ENCODE measurements at regions not wholly inside any gene's neighbourhood (a gene's known extent, or its start where the extent isn't known, plus 50 kb on each side); places are given as distances from the start of the nearest gene placed in this dataset.

GRCh38 chr5:157955541-157956172 is 96.7 kb upstream of the CLINT1 start:
- Histone ChIP-seq H3K14ac (ENCODE audit: low read length in 2 of 2) (no peak overlapping the region), H3K36me3 (ENCODE audit: control insufficient read depth in 1 of 2, insufficient read depth in 2 of 2, low read depth in 1 of 2, low read length in 2 of 2) (no peaks in the 10 kb centered on the region), H2BK15ac (ENCODE audit: low read depth, poor library complexity, severe bottlenecking) (no peak overlapping the region), H2AFZ (ENCODE audit: low read depth, low read length) (no peak overlapping the region), H3K4me1 (ENCODE audit: control insufficient read depth, insufficient read depth, low read depth, low read length) (no peaks in the 10 kb centered on the region), H4K91ac (ENCODE audit: low read length) (no peak overlapping the region), H3K4ac (ENCODE audit: low read depth in 1 of 2, low read length in 2 of 2) (no peak overlapping the region), H2BK120ac (ENCODE audit: low read depth, low read length) (no peak overlapping the region), H3K79me1 (replicated peaks; ENCODE audit: low read length, poor library complexity, severe bottlenecking) (no peaks in the 10 kb centered on the region), H2BK12ac (ENCODE audit: low read length in 2 of 2) (no peak overlapping the region), H3K9me3 (ENCODE audit: control insufficient read depth, low read length) (peaks cover 4% of the 10 kb centered on the region), H3K4me3 (ENCODE audit: insufficient read depth in 1 of 2, low read depth in 1 of 2, low read length in 2 of 2) (no peak overlapping the region), H3K18ac (ENCODE audit: low read depth in 1 of 2, low read length in 2 of 2) (no peak overlapping the region), H3K27ac (ENCODE audit: low read length, poor library complexity, severe bottlenecking) (no peak overlapping the region), H3K27me3 (ENCODE audit: control insufficient read depth in 1 of 2, insufficient read depth in 1 of 2, low read length in 2 of 2) (peaks cover 0 to 11% of the 10 kb centered on the region in 2 experiments), H3K23ac (ENCODE audit: low read length in 2 of 2) (no peak overlapping the region), H3K9ac (ENCODE audit: low read length) (no peak overlapping the region), H3K4me2 (ENCODE audit: low read length, poor library complexity, severe bottlenecking) (no peak overlapping the region), H2BK5ac (ENCODE audit: low read depth, low read length, poor library complexity, severe bottlenecking) (no peak overlapping the region), H2AK5ac (ENCODE audit: low read length, severe bottlenecking) (no peak overlapping the region), H4K8ac (ENCODE audit: low read length) (no peak overlapping the region)
- DNase-seq, result no peak
- WGBS, result 95% methylated on average over 4 of the region's 6 CpGs

GRCh38 chr5:157952374-157952685 is 93.4 kb upstream of the CLINT1 start:
- no peak overlapping the region for H2AK5ac ChIP-seq (ENCODE audit: low read length, severe bottlenecking)
- no peak overlapping the region for H3K27ac ChIP-seq (ENCODE audit: low read length, poor library complexity, severe bottlenecking)
- H3K4me3 ChIP-seq (ENCODE audit: insufficient read depth in 1 of 2, low read depth in 1 of 2, low read length in 2 of 2), result no peak overlapping the region
- WGBS, result no CpG with 5 or more reads among the region's 1 CpG
- no peak overlapping the region for H3K4ac ChIP-seq (ENCODE audit: low read depth in 1 of 2, low read length in 2 of 2)
- no peak overlapping the region for H3K4me2 ChIP-seq (ENCODE audit: low read length, poor library complexity, severe bottlenecking)
- no peak overlapping the region for H3K14ac ChIP-seq (ENCODE audit: low read length in 2 of 2)
- H4K8ac ChIP-seq (ENCODE audit: low read length), result no peak overlapping the region
- no peak overlapping the region for H3K18ac ChIP-seq (ENCODE audit: low read depth in 1 of 2, low read length in 2 of 2)
- no peaks in the 10 kb centered on the region for H3K79me1 ChIP-seq (replicated peaks; ENCODE audit: low read length, poor library complexity, severe bottlenecking)
- H4K91ac ChIP-seq (ENCODE audit: low read length), result no peak overlapping the region
- no peak overlapping the region for H2BK5ac ChIP-seq (ENCODE audit: low read depth, low read length, poor library complexity, severe bottlenecking)
- H3K9ac ChIP-seq (ENCODE audit: low read length), result no peak overlapping the region
- H3K4me1 ChIP-seq (ENCODE audit: control insufficient read depth, insufficient read depth, low read depth, low read length), result peaks cover 3% of the 10 kb centered on the region
- no peaks in the 10 kb centered on the region for H3K9me3 ChIP-seq (ENCODE audit: control insufficient read depth, low read length)
- peaks cover 0 to 11% of the 10 kb centered on the region in 2 experiments for H3K27me3 ChIP-seq (ENCODE audit: control insufficient read depth in 1 of 2, insufficient read depth in 1 of 2, low read length in 2 of 2)
- H3K23ac ChIP-seq (ENCODE audit: low read length in 2 of 2), result no peak overlapping the region
- DNase-seq, result no peak
- H2BK15ac ChIP-seq (ENCODE audit: low read depth, poor library complexity, severe bottlenecking), result no peak overlapping the region
- H2AFZ ChIP-seq (ENCODE audit: low read depth, low read length), result no peak overlapping the region
- H3K36me3 ChIP-seq (ENCODE audit: control insufficient read depth in 1 of 2, insufficient read depth in 2 of 2, low read depth in 1 of 2, low read length in 2 of 2), result no peaks in the 10 kb centered on the region
- no peak overlapping the region for H2BK12ac ChIP-seq (ENCODE audit: low read length in 2 of 2)
- H2BK120ac ChIP-seq (ENCODE audit: low read depth, low read length), result no peak overlapping the region

DNA sequence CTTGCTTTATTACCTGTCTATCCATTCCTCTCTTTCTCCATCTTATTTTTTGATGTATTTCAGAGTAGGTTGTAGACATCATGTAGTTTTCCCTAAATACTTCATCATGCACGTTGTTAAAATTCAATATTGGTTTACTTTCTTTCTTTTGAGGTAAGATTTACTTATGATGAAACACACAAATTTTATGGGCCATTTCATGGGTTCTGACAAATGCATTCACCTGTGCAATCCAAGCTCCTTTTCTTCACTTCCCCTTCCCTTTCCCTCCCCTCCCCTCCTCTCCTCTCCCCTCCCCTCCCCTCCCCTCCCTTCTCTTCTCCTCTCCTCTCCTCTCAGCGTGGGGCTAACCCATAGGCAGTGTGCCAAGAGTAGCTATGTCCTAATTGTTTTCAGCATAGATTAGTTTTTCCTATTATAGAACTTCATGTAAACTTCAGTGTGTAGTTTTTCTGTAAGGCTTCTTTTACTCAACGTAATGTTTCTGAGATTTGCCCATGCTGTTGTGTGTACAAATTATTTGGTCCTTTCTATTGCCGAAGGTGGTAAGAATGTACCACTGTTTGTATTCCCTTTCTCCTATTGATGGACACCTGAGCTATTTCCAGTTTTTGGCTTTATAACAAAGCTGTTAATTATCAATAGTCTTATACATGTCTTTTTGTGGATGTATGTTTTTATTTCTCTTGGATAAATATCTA is 92.9 kb upstream of the CLINT1 start:
- no peak overlapping the region for H2AK5ac ChIP-seq (ENCODE audit: low read length, severe bottlenecking)
- H2BK15ac ChIP-seq (ENCODE audit: low read depth, poor library complexity, severe bottlenecking), result no peak overlapping the region
- no peak overlapping the region for H2BK120ac ChIP-seq (ENCODE audit: low read depth, low read length)
- H2AFZ ChIP-seq (ENCODE audit: low read depth, low read length), result no peak overlapping the region
- no peak for DNase-seq
- H3K4me1 ChIP-seq (ENCODE audit: control insufficient read depth, insufficient read depth, low read depth, low read length), result peaks cover 3% of the 10 kb centered on the region
- H3K27ac ChIP-seq (ENCODE audit: low read length, poor library complexity, severe bottlenecking), result no peak overlapping the region
- no peak overlapping the region for H3K23ac ChIP-seq (ENCODE audit: low read length in 2 of 2)
- H2BK12ac ChIP-seq (ENCODE audit: low read length in 2 of 2), result no peak overlapping the region
- no peak overlapping the region for H3K18ac ChIP-seq (ENCODE audit: low read depth in 1 of 2, low read length in 2 of 2)
- 80% methylated on average over 1 of the region's 4 CpGs for WGBS
- H3K4me2 ChIP-seq (ENCODE audit: low read length, poor library complexity, severe bottlenecking), result no peak overlapping the region
- H3K9ac ChIP-seq (ENCODE audit: low read length), result no peak overlapping the region
- H3K9me3 ChIP-seq (ENCODE audit: control insufficient read depth, low read length), result no peaks in the 10 kb centered on the region
- no peak overlapping the region for H3K14ac ChIP-seq (ENCODE audit: low read length in 2 of 2)
- peaks cover 0 to 7% of the 10 kb centered on the region in 2 experiments for H3K27me3 ChIP-seq (ENCODE audit: control insufficient read depth in 1 of 2, insufficient read depth in 1 of 2, low read length in 2 of 2)
- no peak overlapping the region for H2BK5ac ChIP-seq (ENCODE audit: low read depth, low read length, poor library complexity, severe bottlenecking)
- H3K4ac ChIP-seq (ENCODE audit: low read depth in 1 of 2, low read length in 2 of 2), result no peak overlapping the region
- H4K8ac ChIP-seq (ENCODE audit: low read length), result no peak overlapping the region
- H3K36me3 ChIP-seq (ENCODE audit: control insufficient read depth in 1 of 2, insufficient read depth in 2 of 2, low read depth in 1 of 2, low read length in 2 of 2), result no peaks in the 10 kb centered on the region
- no peaks in the 10 kb centered on the region for H3K79me1 ChIP-seq (replicated peaks; ENCODE audit: low read length, poor library complexity, severe bottlenecking)
- H4K91ac ChIP-seq (ENCODE audit: low read length), result no peak overlapping the region
- no peak overlapping the region for H3K4me3 ChIP-seq (ENCODE audit: insufficient read depth in 1 of 2, low read depth in 1 of 2, low read length in 2 of 2)

- DNase-seq, result no peak
- H3K4me1 ChIP-seq (ENCODE audit: control insufficient read depth, insufficient read depth, low read depth, low read length), result peaks cover 3% of the 10 kb centered on the region
- no peak overlapping the region for H2BK120ac ChIP-seq (ENCODE audit: low read depth, low read length)
- no peak overlapping the region for H3K4me2 ChIP-seq (ENCODE audit: low read length, poor library complexity, severe bottlenecking)
- H3K9ac ChIP-seq (ENCODE audit: low read length), result peak overlapping the region; percentile 88
- H3K23ac ChIP-seq (ENCODE audit: low read length in 2 of 2), result no peak overlapping the region
- WGBS, result no CpG with 5 or more reads among the region's 1 CpG
- H3K14ac ChIP-seq (ENCODE audit: low read length in 2 of 2), result no peak overlapping the region
- H2BK15ac ChIP-seq (ENCODE audit: low read depth, poor library complexity, severe bottlenecking), result no peak overlapping the region
- peak overlapping the region in 1 of 2 experiments; percentile 56 for H3K18ac ChIP-seq (ENCODE audit: low read depth in 1 of 2, low read length in 2 of 2)
- H2AK5ac ChIP-seq (ENCODE audit: low read length, severe bottlenecking), result peak overlapping the region; percentile 82
- no peak overlapping the region for H4K91ac ChIP-seq (ENCODE audit: low read length)
- H2BK12ac ChIP-seq (ENCODE audit: low read length in 2 of 2), result no peak overlapping the region
- no peak overlapping the region for H4K8ac ChIP-seq (ENCODE audit: low read length)
- H3K36me3 ChIP-seq (ENCODE audit: control insufficient read depth in 1 of 2, insufficient read depth in 2 of 2, low read depth in 1 of 2, low read length in 2 of 2), result no peaks in the 10 kb centered on the region
- no peaks in the 10 kb centered on the region for H3K79me1 ChIP-seq (replicated peaks; ENCODE audit: low read length, poor library complexity, severe bottlenecking)
- no peaks in the 10 kb centered on the region for H3K9me3 ChIP-seq (ENCODE audit: control insufficient read depth, low read length)
- H3K27ac ChIP-seq (ENCODE audit: low read length, poor library complexity, severe bottlenecking), result no peak overlapping the region
- no peak overlapping the region for H2AFZ ChIP-seq (ENCODE audit: low read depth, low read length)
- no peak overlapping the region for H3K4me3 ChIP-seq (ENCODE audit: insufficient read depth in 1 of 2, low read depth in 1 of 2, low read length in 2 of 2)
- no peaks in the 10 kb centered on the region for H3K27me3 ChIP-seq (ENCODE audit: control insufficient read depth in 1 of 2, insufficient read depth in 1 of 2, low read length in 2 of 2)
- peak overlapping the region; percentile 26 for H2BK5ac ChIP-seq (ENCODE audit: low read depth, low read length, poor library complexity, severe bottlenecking)
- H3K4ac ChIP-seq (ENCODE audit: low read depth in 1 of 2, low read length in 2 of 2), result no peak overlapping the region
These were observed 90.6 kb upstream of the CLINT1 start for GRCh38 chr5:157949520-157949919.

Data from mesenchymal stem cell (in vitro differentiated cells and primary cell).